ENCODE measurements at regions not wholly inside any gene's neighbourhood (a gene's known extent, or its start where the extent isn't known, plus 50 kb on each side); places are given as distances from the start of the nearest gene placed in this dataset.

DNA sequence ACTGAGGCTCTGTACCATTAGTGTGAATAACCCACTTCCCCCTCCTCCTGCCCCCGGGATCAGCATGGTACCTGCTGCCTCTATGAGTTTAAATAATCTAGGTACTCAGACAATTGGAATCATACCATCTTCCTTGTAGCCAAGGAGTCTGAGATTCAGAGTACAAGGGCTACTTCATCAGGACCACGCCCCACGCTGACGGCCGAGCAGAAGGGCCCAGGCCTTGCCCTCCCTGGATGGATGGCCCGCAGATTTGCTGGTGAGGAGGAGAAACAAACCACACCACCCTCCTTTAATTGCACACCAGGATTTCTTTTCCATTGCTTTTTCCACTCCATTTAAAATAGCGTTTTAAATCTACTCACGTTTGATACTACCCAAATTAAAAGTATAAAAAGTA lies 649.9 kb upstream of the ADARB2 start:
- ATAC-seq = no peak
- H3K9me3 Mint-ChIP-seq = peaks cover 22% of the 10 kb centered on the region
- ChIA-PET CTCF (no interaction called here), POLR2A (no interaction called here)
- no peaks in the 10 kb centered on the region; the same call in 1 of the 2 replicates for H3K27me3 Mint-ChIP-seq (ENCODE audit: low read depth)
- TF ChIP-seq TEAD1 (CRISPR knock-in tag; IDR thresholded peaks at IDR 0.05) (no peak), NFYB (CRISPR knock-in tag; conservative IDR thresholded peaks at IDR 0.05; ENCODE audit: low read depth) (no peak), GABPB1 (CRISPR knock-in tag; IDR thresholded peaks at IDR 0.05) (no peak), ZNF396 (CRISPR knock-in tag; IDR thresholded peaks at IDR 0.05; ENCODE audit: borderline replicate concordance) (no peak), NR2C2 (CRISPR knock-in tag; IDR thresholded peaks at IDR 0.05) (no peak), ZNF423 (CRISPR knock-in tag; IDR thresholded peaks at IDR 0.05) (no peak), FOXJ3 (CRISPR knock-in tag; IDR thresholded peaks at IDR 0.05; ENCODE audit: borderline replicate concordance) (no peak), ZNF219 (CRISPR knock-in tag; IDR thresholded peaks at IDR 0.05; ENCODE audit: borderline replicate concordance) (no peak)
- TF ChIP-seq, protein P1, sequence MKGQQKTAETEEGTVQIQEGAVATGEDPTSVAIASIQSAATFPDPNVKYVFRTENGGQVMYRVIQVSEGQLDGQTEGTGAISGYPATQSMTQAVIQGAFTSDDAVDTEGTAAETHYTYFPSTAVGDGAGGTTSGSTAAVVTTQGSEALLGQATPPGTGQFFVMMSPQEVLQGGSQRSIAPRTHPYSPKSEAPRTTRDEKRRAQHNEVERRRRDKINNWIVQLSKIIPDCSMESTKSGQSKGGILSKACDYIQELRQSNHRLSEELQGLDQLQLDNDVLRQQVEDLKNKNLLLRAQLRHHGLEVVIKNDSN (CRISPR knock-in tag; IDR thresholded peaks at IDR 0.05) = no peak
- TF ChIP-seq, protein P2, sequence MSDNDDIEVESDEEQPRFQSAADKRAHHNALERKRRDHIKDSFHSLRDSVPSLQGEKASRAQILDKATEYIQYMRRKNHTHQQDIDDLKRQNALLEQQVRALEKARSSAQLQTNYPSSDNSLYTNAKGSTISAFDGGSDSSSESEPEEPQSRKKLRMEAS (CRISPR knock-in tag; IDR thresholded peaks at IDR 0.05) = no peak
- TF ChIP-seq, protein P3, sequence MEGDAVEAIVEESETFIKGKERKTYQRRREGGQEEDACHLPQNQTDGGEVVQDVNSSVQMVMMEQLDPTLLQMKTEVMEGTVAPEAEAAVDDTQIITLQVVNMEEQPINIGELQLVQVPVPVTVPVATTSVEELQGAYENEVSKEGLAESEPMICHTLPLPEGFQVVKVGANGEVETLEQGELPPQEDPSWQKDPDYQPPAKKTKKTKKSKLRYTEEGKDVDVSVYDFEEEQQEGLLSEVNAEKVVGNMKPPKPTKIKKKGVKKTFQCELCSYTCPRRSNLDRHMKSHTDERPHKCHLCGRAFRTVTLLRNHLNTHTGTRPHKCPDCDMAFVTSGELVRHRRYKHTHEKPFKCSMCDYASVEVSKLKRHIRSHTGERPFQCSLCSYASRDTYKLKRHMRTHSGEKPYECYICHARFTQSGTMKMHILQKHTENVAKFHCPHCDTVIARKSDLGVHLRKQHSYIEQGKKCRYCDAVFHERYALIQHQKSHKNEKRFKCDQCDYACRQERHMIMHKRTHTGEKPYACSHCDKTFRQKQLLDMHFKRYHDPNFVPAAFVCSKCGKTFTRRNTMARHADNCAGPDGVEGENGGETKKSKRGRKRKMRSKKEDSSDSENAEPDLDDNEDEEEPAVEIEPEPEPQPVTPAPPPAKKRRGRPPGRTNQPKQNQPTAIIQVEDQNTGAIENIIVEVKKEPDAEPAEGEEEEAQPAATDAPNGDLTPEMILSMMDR (IDR thresholded peaks at IDR 0.05) = no peak
- TF ChIP-seq, protein P4, sequence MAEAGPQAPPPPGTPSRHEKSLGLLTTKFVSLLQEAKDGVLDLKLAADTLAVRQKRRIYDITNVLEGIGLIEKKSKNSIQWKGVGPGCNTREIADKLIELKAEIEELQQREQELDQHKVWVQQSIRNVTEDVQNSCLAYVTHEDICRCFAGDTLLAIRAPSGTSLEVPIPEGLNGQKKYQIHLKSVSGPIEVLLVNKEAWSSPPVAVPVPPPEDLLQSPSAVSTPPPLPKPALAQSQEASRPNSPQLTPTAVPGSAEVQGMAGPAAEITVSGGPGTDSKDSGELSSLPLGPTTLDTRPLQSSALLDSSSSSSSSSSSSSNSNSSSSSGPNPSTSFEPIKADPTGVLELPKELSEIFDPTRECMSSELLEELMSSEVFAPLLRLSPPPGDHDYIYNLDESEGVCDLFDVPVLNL (CRISPR knock-in tag; IDR thresholded peaks at IDR 0.05; ENCODE audit: borderline replicate concordance, low read depth) = no peak
- no peak overlapping the region for H3K4me3 Mint-ChIP-seq
- no peak for DNase-seq (ENCODE audit: low spot score)
- peaks cover 9% of the 10 kb centered on the region for H3K36me3 Mint-ChIP-seq
- no peak overlapping the region for H3K27ac Mint-ChIP-seq
- H3K4me1 Mint-ChIP-seq = no peaks in the 10 kb centered on the region

DNA sequence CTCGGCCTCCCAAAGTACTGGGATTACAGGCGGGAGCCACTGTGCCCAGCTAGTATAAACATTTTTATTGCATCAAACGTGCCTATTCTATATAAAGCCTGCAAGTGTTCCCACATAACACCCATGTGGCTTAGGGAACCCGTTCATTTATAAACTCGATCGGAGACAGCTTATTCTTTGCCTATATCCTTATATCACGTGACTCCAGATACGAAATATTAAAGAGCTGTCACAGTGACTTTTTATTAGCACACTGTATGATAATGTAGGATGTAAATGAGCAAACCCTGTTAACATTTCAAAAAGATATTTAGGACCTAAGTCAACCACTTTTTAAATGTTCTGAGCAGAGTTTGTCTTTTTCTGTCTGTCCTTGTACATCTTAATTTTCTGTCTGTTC lies 642.9 kb upstream of the ADARB2 start:
- Mint-ChIP-seq H3K36me3 (peaks cover 9% of the 10 kb centered on the region), H3K4me3 (no peak overlapping the region), H3K4me1 (no peaks in the 10 kb centered on the region), H3K27ac (no peak overlapping the region), H3K27me3 (ENCODE audit: low read depth) (no peaks in the 10 kb centered on the region), H3K9me3 (peaks cover 27% of the 10 kb centered on the region)
- POLR2A ChIA-PET = no interaction called here
- CTCF ChIA-PET = no interaction called here
- no peak for ATAC-seq
- no peak for DNase-seq (ENCODE audit: low spot score)
- TF ChIP-seq, protein P5, sequence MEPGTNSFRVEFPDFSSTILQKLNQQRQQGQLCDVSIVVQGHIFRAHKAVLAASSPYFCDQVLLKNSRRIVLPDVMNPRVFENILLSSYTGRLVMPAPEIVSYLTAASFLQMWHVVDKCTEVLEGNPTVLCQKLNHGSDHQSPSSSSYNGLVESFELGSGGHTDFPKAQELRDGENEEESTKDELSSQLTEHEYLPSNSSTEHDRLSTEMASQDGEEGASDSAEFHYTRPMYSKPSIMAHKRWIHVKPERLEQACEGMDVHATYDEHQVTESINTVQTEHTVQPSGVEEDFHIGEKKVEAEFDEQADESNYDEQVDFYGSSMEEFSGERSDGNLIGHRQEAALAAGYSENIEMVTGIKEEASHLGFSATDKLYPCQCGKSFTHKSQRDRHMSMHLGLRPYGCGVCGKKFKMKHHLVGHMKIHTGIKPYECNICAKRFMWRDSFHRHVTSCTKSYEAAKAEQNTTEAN (CRISPR knock-in tag; IDR thresholded peaks at IDR 0.05) = no peak
- TF ChIP-seq, protein P6, sequence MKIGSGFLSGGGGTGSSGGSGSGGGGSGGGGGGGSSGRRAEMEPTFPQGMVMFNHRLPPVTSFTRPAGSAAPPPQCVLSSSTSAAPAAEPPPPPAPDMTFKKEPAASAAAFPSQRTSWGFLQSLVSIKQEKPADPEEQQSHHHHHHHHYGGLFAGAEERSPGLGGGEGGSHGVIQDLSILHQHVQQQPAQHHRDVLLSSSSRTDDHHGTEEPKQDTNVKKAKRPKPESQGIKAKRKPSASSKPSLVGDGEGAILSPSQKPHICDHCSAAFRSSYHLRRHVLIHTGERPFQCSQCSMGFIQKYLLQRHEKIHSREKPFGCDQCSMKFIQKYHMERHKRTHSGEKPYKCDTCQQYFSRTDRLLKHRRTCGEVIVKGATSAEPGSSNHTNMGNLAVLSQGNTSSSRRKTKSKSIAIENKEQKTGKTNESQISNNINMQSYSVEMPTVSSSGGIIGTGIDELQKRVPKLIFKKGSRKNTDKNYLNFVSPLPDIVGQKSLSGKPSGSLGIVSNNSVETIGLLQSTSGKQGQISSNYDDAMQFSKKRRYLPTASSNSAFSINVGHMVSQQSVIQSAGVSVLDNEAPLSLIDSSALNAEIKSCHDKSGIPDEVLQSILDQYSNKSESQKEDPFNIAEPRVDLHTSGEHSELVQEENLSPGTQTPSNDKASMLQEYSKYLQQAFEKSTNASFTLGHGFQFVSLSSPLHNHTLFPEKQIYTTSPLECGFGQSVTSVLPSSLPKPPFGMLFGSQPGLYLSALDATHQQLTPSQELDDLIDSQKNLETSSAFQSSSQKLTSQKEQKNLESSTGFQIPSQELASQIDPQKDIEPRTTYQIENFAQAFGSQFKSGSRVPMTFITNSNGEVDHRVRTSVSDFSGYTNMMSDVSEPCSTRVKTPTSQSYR (CRISPR knock-in tag; IDR thresholded peaks at IDR 0.05) = no peak
- TF ChIP-seq ETV6 (CRISPR knock-in tag; IDR thresholded peaks at IDR 0.05) (no peak), TP53 (CRISPR knock-in tag; IDR thresholded peaks at IDR 0.05) (no peak), NR2C2 (CRISPR knock-in tag; IDR thresholded peaks at IDR 0.05) (no peak), CREB1 (CRISPR knock-in tag; IDR thresholded peaks at IDR 0.05) (no peak), TEAD4 (CRISPR knock-in tag; IDR thresholded peaks at IDR 0.05) (no peak), NFYB (CRISPR knock-in tag; conservative IDR thresholded peaks at IDR 0.05; ENCODE audit: low read depth) (no peak), RELA (CRISPR knock-in tag; IDR thresholded peaks at IDR 0.05; ENCODE audit: borderline replicate concordance) (no peak), GRHL2 (CRISPR knock-in tag; IDR thresholded peaks at IDR 0.05; ENCODE audit: insufficient replicate concordance, severe bottlenecking) (no peak)
- TF ChIP-seq, protein P7, sequence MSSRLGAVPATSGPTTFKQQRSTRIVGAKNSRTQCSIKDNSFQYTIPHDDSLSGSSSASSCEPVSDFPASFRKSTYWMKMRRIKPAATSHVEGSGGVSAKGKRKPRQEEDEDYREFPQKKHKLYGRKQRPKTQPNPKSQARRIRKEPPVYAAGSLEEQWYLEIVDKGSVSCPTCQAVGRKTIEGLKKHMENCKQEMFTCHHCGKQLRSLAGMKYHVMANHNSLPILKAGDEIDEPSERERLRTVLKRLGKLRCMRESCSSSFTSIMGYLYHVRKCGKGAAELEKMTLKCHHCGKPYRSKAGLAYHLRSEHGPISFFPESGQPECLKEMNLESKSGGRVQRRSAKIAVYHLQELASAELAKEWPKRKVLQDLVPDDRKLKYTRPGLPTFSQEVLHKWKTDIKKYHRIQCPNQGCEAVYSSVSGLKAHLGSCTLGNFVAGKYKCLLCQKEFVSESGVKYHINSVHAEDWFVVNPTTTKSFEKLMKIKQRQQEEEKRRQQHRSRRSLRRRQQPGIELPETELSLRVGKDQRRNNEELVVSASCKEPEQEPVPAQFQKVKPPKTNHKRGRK (CRISPR knock-in tag; IDR thresholded peaks at IDR 0.05; ENCODE audit: borderline replicate concordance) = no peak
- TF ChIP-seq, protein P8, sequence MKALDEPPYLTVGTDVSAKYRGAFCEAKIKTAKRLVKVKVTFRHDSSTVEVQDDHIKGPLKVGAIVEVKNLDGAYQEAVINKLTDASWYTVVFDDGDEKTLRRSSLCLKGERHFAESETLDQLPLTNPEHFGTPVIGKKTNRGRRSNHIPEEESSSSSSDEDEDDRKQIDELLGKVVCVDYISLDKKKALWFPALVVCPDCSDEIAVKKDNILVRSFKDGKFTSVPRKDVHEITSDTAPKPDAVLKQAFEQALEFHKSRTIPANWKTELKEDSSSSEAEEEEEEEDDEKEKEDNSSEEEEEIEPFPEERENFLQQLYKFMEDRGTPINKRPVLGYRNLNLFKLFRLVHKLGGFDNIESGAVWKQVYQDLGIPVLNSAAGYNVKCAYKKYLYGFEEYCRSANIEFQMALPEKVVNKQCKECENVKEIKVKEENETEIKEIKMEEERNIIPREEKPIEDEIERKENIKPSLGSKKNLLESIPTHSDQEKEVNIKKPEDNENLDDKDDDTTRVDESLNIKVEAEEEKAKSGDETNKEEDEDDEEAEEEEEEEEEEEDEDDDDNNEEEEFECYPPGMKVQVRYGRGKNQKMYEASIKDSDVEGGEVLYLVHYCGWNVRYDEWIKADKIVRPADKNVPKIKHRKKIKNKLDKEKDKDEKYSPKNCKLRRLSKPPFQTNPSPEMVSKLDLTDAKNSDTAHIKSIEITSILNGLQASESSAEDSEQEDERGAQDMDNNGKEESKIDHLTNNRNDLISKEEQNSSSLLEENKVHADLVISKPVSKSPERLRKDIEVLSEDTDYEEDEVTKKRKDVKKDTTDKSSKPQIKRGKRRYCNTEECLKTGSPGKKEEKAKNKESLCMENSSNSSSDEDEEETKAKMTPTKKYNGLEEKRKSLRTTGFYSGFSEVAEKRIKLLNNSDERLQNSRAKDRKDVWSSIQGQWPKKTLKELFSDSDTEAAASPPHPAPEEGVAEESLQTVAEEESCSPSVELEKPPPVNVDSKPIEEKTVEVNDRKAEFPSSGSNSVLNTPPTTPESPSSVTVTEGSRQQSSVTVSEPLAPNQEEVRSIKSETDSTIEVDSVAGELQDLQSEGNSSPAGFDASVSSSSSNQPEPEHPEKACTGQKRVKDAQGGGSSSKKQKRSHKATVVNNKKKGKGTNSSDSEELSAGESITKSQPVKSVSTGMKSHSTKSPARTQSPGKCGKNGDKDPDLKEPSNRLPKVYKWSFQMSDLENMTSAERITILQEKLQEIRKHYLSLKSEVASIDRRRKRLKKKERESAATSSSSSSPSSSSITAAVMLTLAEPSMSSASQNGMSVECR (CRISPR knock-in tag; IDR thresholded peaks at IDR 0.05; ENCODE audit: borderline replicate concordance) = no peak
